D721Med (cell line): ENCODE measurements at regions not wholly inside any gene's neighbourhood (a gene's known extent, or its start where the extent isn't known, plus 50 kb on each side); places are given as distances from the start of the nearest gene placed in this dataset.
"Not testable (repeated sequence)": the region's sequence is repeated elsewhere in the genome, so short reads cannot be mapped to it uniquely, and the experiment has no call there.

ENCODE experiments used
- DNase-seq: peaks from one replicate; pipeline ENCODE4 v3.0.0; 2011; ENCODE audit warnings: low spot score; ENCODE audit not compliant: insufficient read length
- FAIRE-seq: peaks from 2 replicates; lab custom pipeline; 2011; peaks lifted over from hg19 to GRCh38; lab: Jason Lieb, UNC
- TF ChIP-seq, protein P1 (sequence below): IDR thresholded peaks from 2 replicates; pipeline ENCODE4 v1.5.1; 2012; ENCODE audit warnings: mild to moderate bottlenecking, control low read depth; ENCODE audit not compliant: insufficient read depth; ENCODE audit errors: missing control alignments

GRCh38 chr13:54802226-54802625 is 1773.6 kb downstream of the OLFM4 start:
- DNase-seq, result no peak
- TF ChIP-seq, protein P1, sequence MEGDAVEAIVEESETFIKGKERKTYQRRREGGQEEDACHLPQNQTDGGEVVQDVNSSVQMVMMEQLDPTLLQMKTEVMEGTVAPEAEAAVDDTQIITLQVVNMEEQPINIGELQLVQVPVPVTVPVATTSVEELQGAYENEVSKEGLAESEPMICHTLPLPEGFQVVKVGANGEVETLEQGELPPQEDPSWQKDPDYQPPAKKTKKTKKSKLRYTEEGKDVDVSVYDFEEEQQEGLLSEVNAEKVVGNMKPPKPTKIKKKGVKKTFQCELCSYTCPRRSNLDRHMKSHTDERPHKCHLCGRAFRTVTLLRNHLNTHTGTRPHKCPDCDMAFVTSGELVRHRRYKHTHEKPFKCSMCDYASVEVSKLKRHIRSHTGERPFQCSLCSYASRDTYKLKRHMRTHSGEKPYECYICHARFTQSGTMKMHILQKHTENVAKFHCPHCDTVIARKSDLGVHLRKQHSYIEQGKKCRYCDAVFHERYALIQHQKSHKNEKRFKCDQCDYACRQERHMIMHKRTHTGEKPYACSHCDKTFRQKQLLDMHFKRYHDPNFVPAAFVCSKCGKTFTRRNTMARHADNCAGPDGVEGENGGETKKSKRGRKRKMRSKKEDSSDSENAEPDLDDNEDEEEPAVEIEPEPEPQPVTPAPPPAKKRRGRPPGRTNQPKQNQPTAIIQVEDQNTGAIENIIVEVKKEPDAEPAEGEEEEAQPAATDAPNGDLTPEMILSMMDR, result no peak
- no peak for FAIRE-seq

GRCh38 chr13:54805743-54806142 is 1777.1 kb downstream of the OLFM4 start:
- TF ChIP-seq, protein P1, result no peak
- DNase-seq (no peak), FAIRE-seq (no peak)

DNA sequence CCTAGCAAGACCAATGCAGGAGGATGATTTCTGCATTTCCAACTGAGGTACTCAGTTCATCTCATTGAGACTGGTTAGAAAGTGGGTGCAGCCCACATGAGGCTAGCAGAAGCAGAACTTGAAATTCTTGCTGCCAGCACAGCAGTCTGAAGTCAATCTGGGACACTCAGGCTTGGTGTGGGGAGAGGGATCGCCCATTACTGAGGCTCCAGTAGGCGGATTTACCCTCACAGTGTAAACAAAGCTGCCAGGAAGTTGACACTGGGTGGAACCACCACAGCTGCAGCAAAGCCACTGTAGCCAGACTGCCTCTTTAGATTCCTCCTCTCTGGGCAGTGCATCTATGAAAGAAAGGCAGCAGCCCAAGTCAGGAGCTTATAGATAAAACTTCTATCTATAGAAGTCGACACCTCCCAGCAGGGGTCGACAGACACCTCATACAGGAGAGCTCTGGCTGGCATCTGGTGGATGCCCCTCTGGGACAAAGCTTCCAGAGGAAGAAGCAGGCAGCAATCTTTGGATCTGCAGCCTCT is 1793.4 kb downstream of the OLFM4 start:
- TF ChIP-seq, protein P1, result peak; percentile 0
- DNase-seq, FAIRE-seq: not testable (repeated sequence)

GRCh38 chr13:54829391-54830068 is 1800.9 kb downstream of the OLFM4 start:
- DNase-seq, FAIRE-seq: not testable (repeated sequence)

- TF ChIP-seq, protein P1, result no peak
- FAIRE-seq, result no peak
Measured at GRCh38 chr13:54836273-54836672, 1807.7 kb downstream of the OLFM4 start.

DNA sequence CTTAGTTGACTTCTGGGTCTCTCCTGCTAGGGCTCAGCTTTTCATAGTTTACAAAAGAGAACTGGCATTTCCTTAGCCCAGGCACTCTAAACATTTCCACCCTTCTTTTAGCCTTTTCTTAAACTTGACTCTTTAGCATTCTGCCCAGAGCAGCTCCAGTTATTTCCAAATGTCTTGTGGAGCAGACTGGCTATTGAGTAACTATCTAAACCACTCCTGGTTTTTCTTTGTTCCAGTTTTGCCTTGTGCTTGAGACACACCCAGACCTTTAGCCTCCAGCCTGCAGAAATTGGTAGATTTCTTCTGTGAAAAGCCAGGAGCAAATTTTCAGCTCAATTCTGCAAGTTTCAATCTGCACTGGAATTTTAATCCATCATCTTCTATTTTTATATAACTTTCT is 1813.1 kb downstream of the OLFM4 start:
- no peak for FAIRE-seq
- TF ChIP-seq, protein P1, result no peak
- DNase-seq, result no peak

More at GRCh38 chr13:54836273-54836672, 1807.7 kb downstream of the OLFM4 start:
- DNase-seq, result no peak

DNA sequence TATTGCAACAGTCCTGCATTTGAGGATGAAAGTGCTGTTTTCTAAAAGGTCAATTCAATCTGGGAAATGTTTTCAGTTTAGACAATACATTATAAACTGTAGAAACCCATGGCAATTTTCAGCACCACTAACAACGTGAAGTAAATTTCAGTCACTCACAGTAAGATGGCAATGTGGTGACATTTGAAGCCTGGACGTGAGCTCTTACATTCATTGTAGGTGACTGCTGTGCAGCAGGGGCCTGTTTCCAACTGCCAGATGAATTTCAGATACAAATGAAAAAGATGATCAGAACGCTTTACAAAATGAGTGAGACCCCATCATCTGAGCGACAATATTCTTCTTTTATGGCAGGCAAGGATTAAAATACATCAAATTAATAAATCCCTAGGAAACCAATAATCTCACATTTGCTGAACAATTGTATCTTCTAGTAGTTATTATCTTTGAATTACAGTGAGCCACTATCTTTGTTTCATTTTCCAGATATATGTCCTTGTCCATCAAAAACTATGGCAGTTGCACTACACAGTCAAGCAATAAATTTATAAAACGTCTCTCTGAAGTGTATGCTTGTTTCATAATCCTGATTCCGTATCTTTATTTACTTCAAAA is 1816.8 kb downstream of the OLFM4 start:
- FAIRE-seq (no peak), DNase-seq (no peak)
- TF ChIP-seq, protein P1, result no peak
